ENCODE measurements at regions not wholly inside any gene's neighbourhood (a gene's known extent, or its start where the extent isn't known, plus 50 kb on each side); places are given as distances from the start of the nearest gene placed in this dataset.

DNA sequence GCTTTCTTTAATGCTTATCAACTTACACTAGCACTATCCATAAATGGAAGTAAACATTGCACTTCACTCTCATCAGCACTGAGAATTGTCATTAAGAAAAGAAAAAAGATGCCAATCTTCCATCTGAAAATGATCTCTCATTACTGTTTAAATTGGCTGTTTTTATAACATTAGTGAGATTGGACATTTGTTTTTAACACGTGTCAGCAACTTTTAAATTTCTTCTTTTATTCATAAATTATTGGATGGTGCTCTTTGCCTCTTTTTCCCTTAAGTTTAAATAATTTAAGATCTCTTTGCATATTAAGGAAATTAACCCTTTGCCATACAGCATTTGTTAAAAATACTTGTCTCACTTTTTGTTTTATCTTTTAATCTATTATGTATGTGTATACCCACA lies 146.5 kb upstream of the CHST9 start:
- Mint-ChIP-seq H3K27ac (ENCODE audit: unreplicated experiment) (no peak overlapping the region), H3K4me1 (ENCODE audit: low read depth, unreplicated experiment) (no peaks in the 10 kb centered on the region), H3K36me3 (ENCODE audit: insufficient read depth, unreplicated experiment) (no peaks in the 10 kb centered on the region), H3K27me3 (ENCODE audit: unreplicated experiment) (no peaks in the 10 kb centered on the region), H3K4me3 (ENCODE audit: low read depth, unreplicated experiment) (no peak overlapping the region), H3K9me3 (ENCODE audit: low read depth, unreplicated experiment) (no peaks in the 10 kb centered on the region)
- BruUV-seq (replicated peaks), result no TSS peak
- TF ChIP-seq, protein P1, sequence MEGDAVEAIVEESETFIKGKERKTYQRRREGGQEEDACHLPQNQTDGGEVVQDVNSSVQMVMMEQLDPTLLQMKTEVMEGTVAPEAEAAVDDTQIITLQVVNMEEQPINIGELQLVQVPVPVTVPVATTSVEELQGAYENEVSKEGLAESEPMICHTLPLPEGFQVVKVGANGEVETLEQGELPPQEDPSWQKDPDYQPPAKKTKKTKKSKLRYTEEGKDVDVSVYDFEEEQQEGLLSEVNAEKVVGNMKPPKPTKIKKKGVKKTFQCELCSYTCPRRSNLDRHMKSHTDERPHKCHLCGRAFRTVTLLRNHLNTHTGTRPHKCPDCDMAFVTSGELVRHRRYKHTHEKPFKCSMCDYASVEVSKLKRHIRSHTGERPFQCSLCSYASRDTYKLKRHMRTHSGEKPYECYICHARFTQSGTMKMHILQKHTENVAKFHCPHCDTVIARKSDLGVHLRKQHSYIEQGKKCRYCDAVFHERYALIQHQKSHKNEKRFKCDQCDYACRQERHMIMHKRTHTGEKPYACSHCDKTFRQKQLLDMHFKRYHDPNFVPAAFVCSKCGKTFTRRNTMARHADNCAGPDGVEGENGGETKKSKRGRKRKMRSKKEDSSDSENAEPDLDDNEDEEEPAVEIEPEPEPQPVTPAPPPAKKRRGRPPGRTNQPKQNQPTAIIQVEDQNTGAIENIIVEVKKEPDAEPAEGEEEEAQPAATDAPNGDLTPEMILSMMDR (IDR thresholded peaks at IDR 0.05; ENCODE audit: unreplicated experiment), result no peak
- no peak for DNase-seq
- intact Hi-C loops (cut with micrococcal nuclease; ENCODE audit: unreplicated experiment), result no loop called here
- CTCF ChIA-PET, result no interaction called here

DNA sequence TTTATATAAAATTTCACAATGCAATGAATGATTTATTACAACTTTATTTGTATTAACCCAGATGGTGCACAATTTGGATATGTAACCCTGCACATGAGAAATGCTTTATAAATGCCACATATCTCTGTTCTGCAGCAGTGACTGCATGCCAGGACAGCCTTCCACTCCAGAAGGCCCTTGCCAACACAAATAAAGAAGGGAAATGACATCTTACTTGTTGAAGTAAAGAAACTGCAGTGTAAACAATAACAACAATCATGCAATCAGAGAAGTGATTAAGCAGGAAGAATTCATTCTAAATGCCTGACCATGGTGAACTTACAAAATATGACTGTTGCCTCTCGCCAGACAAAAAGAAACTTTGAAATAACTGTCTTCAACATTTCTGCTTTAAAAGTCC lies 129.9 kb upstream of the CHST9 start:
- Mint-ChIP-seq H3K27ac (ENCODE audit: unreplicated experiment) (no peak overlapping the region), H3K4me1 (ENCODE audit: low read depth, unreplicated experiment) (no peaks in the 10 kb centered on the region), H3K9me3 (ENCODE audit: low read depth, unreplicated experiment) (no peaks in the 10 kb centered on the region), H3K36me3 (ENCODE audit: insufficient read depth, unreplicated experiment) (no peaks in the 10 kb centered on the region), H3K4me3 (ENCODE audit: low read depth, unreplicated experiment) (no peak overlapping the region), H3K27me3 (ENCODE audit: unreplicated experiment) (no peaks in the 10 kb centered on the region)
- no TSS peak for BruUV-seq (replicated peaks)
- intact Hi-C loops (cut with micrococcal nuclease; ENCODE audit: unreplicated experiment), result no loop called here
- TF ChIP-seq, protein P1 (IDR thresholded peaks at IDR 0.05; ENCODE audit: unreplicated experiment), result no peak
- no peak for DNase-seq
- CTCF ChIA-PET, result no interaction called here

DNA sequence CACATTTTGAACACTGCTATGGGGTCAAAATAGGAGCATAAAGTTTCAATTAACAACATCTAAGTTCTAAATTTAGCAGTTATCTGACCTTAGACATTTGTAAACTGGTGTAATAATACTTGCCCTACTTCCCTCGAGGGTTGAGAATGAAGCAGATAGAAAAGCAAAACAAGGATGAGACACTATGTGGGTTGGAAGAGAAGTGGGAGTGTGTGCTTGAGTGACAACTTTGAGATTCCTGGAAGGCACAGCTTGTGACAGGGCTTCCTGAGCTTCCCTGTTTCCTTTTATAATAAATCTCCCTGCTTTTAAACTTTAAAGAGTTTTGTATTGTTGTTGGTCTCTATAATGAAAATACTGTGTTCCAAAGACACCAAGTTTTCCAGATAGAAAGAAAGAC lies 128.6 kb upstream of the CHST9 start:
- no peaks in the 10 kb centered on the region for H3K9me3 Mint-ChIP-seq (ENCODE audit: low read depth, unreplicated experiment)
- H3K27ac Mint-ChIP-seq (ENCODE audit: unreplicated experiment), result no peak overlapping the region
- intact Hi-C loops (cut with micrococcal nuclease; ENCODE audit: unreplicated experiment), result no loop called here
- H3K36me3 Mint-ChIP-seq (ENCODE audit: insufficient read depth, unreplicated experiment), result no peaks in the 10 kb centered on the region
- H3K4me3 Mint-ChIP-seq (ENCODE audit: low read depth, unreplicated experiment), result no peak overlapping the region
- BruUV-seq (replicated peaks), result no TSS peak
- no peaks in the 10 kb centered on the region for H3K27me3 Mint-ChIP-seq (ENCODE audit: unreplicated experiment)
- no peaks in the 10 kb centered on the region for H3K4me1 Mint-ChIP-seq (ENCODE audit: low read depth, unreplicated experiment)
- no peak for DNase-seq
- CTCF ChIA-PET, result no interaction called here
- TF ChIP-seq, protein P1 (IDR thresholded peaks at IDR 0.05; ENCODE audit: unreplicated experiment), result no peak

GRCh38 chr18:27312853-27313252 lies 127.7 kb upstream of the CHST9 start:
- no peaks in the 10 kb centered on the region for H3K36me3 Mint-ChIP-seq (ENCODE audit: insufficient read depth, unreplicated experiment)
- H3K27ac Mint-ChIP-seq (ENCODE audit: unreplicated experiment), result no peak overlapping the region
- intact Hi-C loops (cut with micrococcal nuclease; ENCODE audit: unreplicated experiment), result no loop called here
- no peaks in the 10 kb centered on the region for H3K9me3 Mint-ChIP-seq (ENCODE audit: low read depth, unreplicated experiment)
- no TSS peak for BruUV-seq (replicated peaks)
- H3K4me3 Mint-ChIP-seq (ENCODE audit: low read depth, unreplicated experiment), result no peak overlapping the region
- TF ChIP-seq, protein P1 (IDR thresholded peaks at IDR 0.05; ENCODE audit: unreplicated experiment), result no peak
- no peaks in the 10 kb centered on the region for H3K4me1 Mint-ChIP-seq (ENCODE audit: low read depth, unreplicated experiment)
- no peaks in the 10 kb centered on the region for H3K27me3 Mint-ChIP-seq (ENCODE audit: unreplicated experiment)
- CTCF ChIA-PET, result no interaction called here
- no peak for DNase-seq

GRCh38 chr18:27312153-27312552 lies 127.0 kb upstream of the CHST9 start:
- Mint-ChIP-seq H3K36me3 (ENCODE audit: insufficient read depth, unreplicated experiment) (no peaks in the 10 kb centered on the region), H3K27ac (ENCODE audit: unreplicated experiment) (no peak overlapping the region), H3K4me3 (ENCODE audit: low read depth, unreplicated experiment) (no peak overlapping the region), H3K27me3 (ENCODE audit: unreplicated experiment) (no peaks in the 10 kb centered on the region), H3K9me3 (ENCODE audit: low read depth, unreplicated experiment) (no peaks in the 10 kb centered on the region), H3K4me1 (ENCODE audit: low read depth, unreplicated experiment) (no peaks in the 10 kb centered on the region)
- CTCF ChIA-PET, result no interaction called here
- TF ChIP-seq, protein P1 (IDR thresholded peaks at IDR 0.05; ENCODE audit: unreplicated experiment), result no peak
- no TSS peak for BruUV-seq (replicated peaks)
- intact Hi-C loops (cut with micrococcal nuclease; ENCODE audit: unreplicated experiment), result no loop called here
- DNase-seq, result no peak

Measured in Calu3 (cell line).